HG02798 (cell line): ENCODE measurements at regions not wholly inside any gene's neighbourhood (a gene's known extent, or its start where the extent isn't known, plus 50 kb on each side); places are given as distances from the start of the nearest gene placed in this dataset.
A peak's percentile ranks its signal among the peaks of the same experiment; 100 is the strongest.

ENCODE experiments used
- ATAC-seq: cut with Tn5 transposase; IDR thresholded peaks from one replicate; pipeline ENCODE4 v1.9.1; 2021; ENCODE audit warnings: mild to moderate bottlenecking; ENCODE audit not compliant: unreplicated experiment, poor library complexity

- no peak for ATAC-seq
These were observed 184.5 kb upstream of the TSC22D2 start for GRCh38 chr3:150223558-150223957.

- ATAC-seq: no peak
These were observed 185.2 kb upstream of the TSC22D2 start for GRCh38 chr3:150222691-150223489.

- ATAC-seq: no peak
These were observed 186.1 kb upstream of the TSC22D2 start for GRCh38 chr3:150221904-150222523.

GRCh38 chr3:150220799-150221198, 187.3 kb upstream of the TSC22D2 start:
- no peak for ATAC-seq

GRCh38 chr3:150220041-150220440, 188.1 kb upstream of the TSC22D2 start:
- ATAC-seq: no peak

- no peak for ATAC-seq
These were observed 189.3 kb upstream of the TSC22D2 start for GRCh38 chr3:150218841-150219240.

GRCh38 chr3:150218236-150218635, 189.9 kb upstream of the TSC22D2 start:
- ATAC-seq: no peak

- no peak for ATAC-seq
These were observed 190.4 kb upstream of the TSC22D2 start for GRCh38 chr3:150217691-150218090.

- no peak for ATAC-seq
These were observed 191.1 kb upstream of the TSC22D2 start for GRCh38 chr3:150216866-150217600.

- ATAC-seq: no peak
These were observed 191.9 kb upstream of the TSC22D2 start for GRCh38 chr3:150216041-150216811.

GRCh38 chr3:150215616-150216015, 192.5 kb upstream of the TSC22D2 start:
- ATAC-seq: no peak

GRCh38 chr3:150213577-150213976, 194.5 kb upstream of the TSC22D2 start:
- no peak for ATAC-seq

- ATAC-seq: no peak
These were observed 197.5 kb upstream of the TSC22D2 start for GRCh38 chr3:150210461-150211110.

- peak; percentile 68 for ATAC-seq
These were observed 204.8 kb upstream of the TSC22D2 start for GRCh38 chr3:150203273-150203672.

GRCh38 chr3:150202711-150203110, 205.4 kb upstream of the TSC22D2 start:
- no peak for ATAC-seq

GRCh38 chr3:150194957-150195356, 213.1 kb upstream of the TSC22D2 start:
- no peak for ATAC-seq

GRCh38 chr3:150194513-150194912, 213.6 kb upstream of the TSC22D2 start:
- no peak for ATAC-seq

- peak; percentile 17 for ATAC-seq
These were observed 213.9 kb upstream of the PFN2 start for GRCh38 chr3:150184426-150185071.

- ATAC-seq: peak; percentile 96
These were observed 213.2 kb upstream of the PFN2 start for GRCh38 chr3:150183678-150184425.
